ENCODE measurements at regions not wholly inside any gene's neighbourhood (a gene's known extent, or its start where the extent isn't known, plus 50 kb on each side); places are given as distances from the start of the nearest gene placed in this dataset.

DNA sequence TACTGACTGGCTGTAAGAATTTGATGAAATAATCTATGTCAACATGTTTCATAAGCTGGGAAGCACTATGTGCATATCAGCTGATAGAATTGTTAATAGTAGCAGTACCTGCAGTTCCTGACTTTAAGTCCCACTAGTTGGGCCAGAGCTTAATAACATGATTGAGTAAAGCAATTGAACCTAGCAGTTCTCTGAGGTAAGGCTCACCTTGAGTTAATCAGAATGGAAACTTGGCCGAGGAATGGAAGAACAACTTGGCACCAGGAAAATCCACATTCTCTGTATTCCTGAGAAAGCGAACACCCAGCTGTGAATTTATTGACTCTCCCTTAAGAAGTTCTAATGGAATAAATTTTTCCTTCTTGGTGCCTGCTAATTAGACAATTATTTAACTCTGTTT is 262.6 kb downstream of the IGSF11 start:
- H3K4me1 ChIP-seq, result no peaks in the 10 kb centered on the region
- H3K27ac ChIP-seq, result no peak overlapping the region
- intact Hi-C loops (cut with DNase I), result no loop called here
- DNase-seq, result no peak
- TF ChIP-seq POLR2A (IDR thresholded peaks at IDR 0.05), result no peak
- TF ChIP-seq, protein P1, sequence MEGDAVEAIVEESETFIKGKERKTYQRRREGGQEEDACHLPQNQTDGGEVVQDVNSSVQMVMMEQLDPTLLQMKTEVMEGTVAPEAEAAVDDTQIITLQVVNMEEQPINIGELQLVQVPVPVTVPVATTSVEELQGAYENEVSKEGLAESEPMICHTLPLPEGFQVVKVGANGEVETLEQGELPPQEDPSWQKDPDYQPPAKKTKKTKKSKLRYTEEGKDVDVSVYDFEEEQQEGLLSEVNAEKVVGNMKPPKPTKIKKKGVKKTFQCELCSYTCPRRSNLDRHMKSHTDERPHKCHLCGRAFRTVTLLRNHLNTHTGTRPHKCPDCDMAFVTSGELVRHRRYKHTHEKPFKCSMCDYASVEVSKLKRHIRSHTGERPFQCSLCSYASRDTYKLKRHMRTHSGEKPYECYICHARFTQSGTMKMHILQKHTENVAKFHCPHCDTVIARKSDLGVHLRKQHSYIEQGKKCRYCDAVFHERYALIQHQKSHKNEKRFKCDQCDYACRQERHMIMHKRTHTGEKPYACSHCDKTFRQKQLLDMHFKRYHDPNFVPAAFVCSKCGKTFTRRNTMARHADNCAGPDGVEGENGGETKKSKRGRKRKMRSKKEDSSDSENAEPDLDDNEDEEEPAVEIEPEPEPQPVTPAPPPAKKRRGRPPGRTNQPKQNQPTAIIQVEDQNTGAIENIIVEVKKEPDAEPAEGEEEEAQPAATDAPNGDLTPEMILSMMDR (IDR thresholded peaks at IDR 0.05), result no peak
- H3K4me3 ChIP-seq (replicated peaks in 1 of 3), result no peak overlapping the region
- no peaks in the 10 kb centered on the region for H3K9me3 ChIP-seq
- H3K36me3 ChIP-seq, result no peaks in the 10 kb centered on the region
- no peaks in the 10 kb centered on the region for H3K27me3 ChIP-seq
- 63 to 80% methylated on average over 2 of the region's 2 CpGs for WGBS, 2 donors

DNA sequence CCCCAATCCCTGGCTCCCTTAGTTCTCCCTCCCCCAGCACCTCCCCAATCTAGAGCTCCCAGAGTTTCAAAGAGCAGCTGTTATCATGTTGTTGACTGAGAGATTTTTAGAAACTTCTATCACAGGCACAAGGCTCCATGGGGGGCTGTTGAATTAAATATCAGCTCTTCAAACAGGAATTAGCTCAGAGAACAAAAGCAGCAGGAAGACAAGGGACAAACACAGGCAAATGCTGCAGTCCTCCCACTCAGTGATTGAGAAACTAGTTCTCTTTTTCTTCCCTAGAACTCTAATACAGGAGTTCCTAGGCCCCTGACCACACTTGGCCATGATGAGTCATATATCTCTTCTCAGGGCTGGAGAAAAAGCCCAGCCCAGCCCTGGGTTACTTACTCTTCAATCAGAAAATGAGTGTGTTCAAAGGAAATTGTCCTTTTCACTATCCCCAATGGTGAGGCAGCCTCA is 262.1 kb downstream of the IGSF11 start:
- intact Hi-C loops (cut with DNase I), result no loop called here
- no peak for TF ChIP-seq POLR2A (IDR thresholded peaks at IDR 0.05)
- TF ChIP-seq, protein P1 (IDR thresholded peaks at IDR 0.05), result no peak
- no peaks in the 10 kb centered on the region for H3K9me3 ChIP-seq
- no peak overlapping the region for H3K4me3 ChIP-seq (replicated peaks in 1 of 3)
- H3K27ac ChIP-seq, result no peak overlapping the region
- H3K36me3 ChIP-seq, result no peaks in the 10 kb centered on the region
- H3K27me3 ChIP-seq, result no peaks in the 10 kb centered on the region
- no peaks in the 10 kb centered on the region for H3K4me1 ChIP-seq
- DNase-seq, result no peak

- Histone ChIP-seq H3K9me3 (no peaks in the 10 kb centered on the region), H3K4me1 (no peaks in the 10 kb centered on the region), H3K36me3 (no peaks in the 10 kb centered on the region), H3K27ac (no peak overlapping the region), H3K27me3 (no peaks in the 10 kb centered on the region), H3K4me3 (replicated peaks in 1 of 3) (no peak overlapping the region)
- TF ChIP-seq POLR2A (IDR thresholded peaks at IDR 0.05), result no peak
- TF ChIP-seq, protein P1 (IDR thresholded peaks at IDR 0.05), result no peak
- intact Hi-C loops (cut with DNase I), result no loop called here
- no peak for DNase-seq
These were observed 259.6 kb downstream of the IGSF11 start for GRCh38 chr3:118775021-118775420.

GRCh38 chr3:118778201-118778600 is 256.4 kb downstream of the IGSF11 start:
- TF ChIP-seq, protein P1 (IDR thresholded peaks at IDR 0.05), result no peak
- DNase-seq, result no peak
- H3K36me3 ChIP-seq, result no peaks in the 10 kb centered on the region
- no peaks in the 10 kb centered on the region for H3K4me1 ChIP-seq
- H3K27me3 ChIP-seq, result no peaks in the 10 kb centered on the region
- intact Hi-C loops (cut with DNase I), result no loop called here
- H3K9me3 ChIP-seq, result no peaks in the 10 kb centered on the region
- no peak overlapping the region for H3K4me3 ChIP-seq (replicated peaks in 1 of 3)
- 76 to 79% methylated on average over 4 of the region's 4 CpGs for WGBS, 2 donors
- no peak overlapping the region for H3K27ac ChIP-seq

GRCh38 chr3:118781232-118781631 is 253.4 kb downstream of the IGSF11 start:
- Histone ChIP-seq H3K27me3 (no peaks in the 10 kb centered on the region), H3K36me3 (no peaks in the 10 kb centered on the region), H3K4me3 (replicated peaks in 1 of 3) (no peak overlapping the region), H3K4me1 (no peaks in the 10 kb centered on the region), H3K27ac (no peak overlapping the region), H3K9me3 (no peaks in the 10 kb centered on the region)
- intact Hi-C loops (cut with DNase I), result no loop called here
- TF ChIP-seq POLR2A (IDR thresholded peaks at IDR 0.05), result no peak
- TF ChIP-seq, protein P1 (IDR thresholded peaks at IDR 0.05), result no peak
- 35 to 57% methylated on average over 3 of the region's 3 CpGs for WGBS, 2 donors
- no peak for DNase-seq

Measured in thyroid gland (tissue), 4 donors.